GM19395 (cell line): ENCODE measurements at regions not wholly inside any gene's neighbourhood (a gene's known extent, or its start where the extent isn't known, plus 50 kb on each side); places are given as distances from the start of the nearest gene placed in this dataset.
"Not testable (repeated sequence)": the region's sequence is repeated elsewhere in the genome, so short reads cannot be mapped to it uniquely, and the experiment has no call there.

Source experiments
- ATAC-seq: cut with Tn5 transposase; IDR thresholded peaks from one replicate; pipeline ENCODE4 v1.9.1; 2021; ENCODE audit warnings: mild to moderate bottlenecking, moderate library complexity; ENCODE audit not compliant: unreplicated experiment

GRCh38 chr10:11691319-11691755, 50.8 kb upstream of the ECHDC3 start:
- no peak for ATAC-seq

GRCh38 chr10:11689945-11690736, 52.0 kb upstream of the ECHDC3 start:
- no peak for ATAC-seq

GRCh38 chr10:11688448-11688795, 53.8 kb upstream of the ECHDC3 start:
- ATAC-seq, result not testable (repeated sequence)

GRCh38 chr10:11687779-11688447, 54.3 kb upstream of the ECHDC3 start:
- ATAC-seq, result no peak

GRCh38 chr10:11687357-11687771, 54.8 kb upstream of the ECHDC3 start:
- ATAC-seq, result no peak

- no peak for ATAC-seq
Observed at GRCh38 chr10:11685787-11686218, 56.4 kb upstream of the ECHDC3 start.

GRCh38 chr10:11684717-11685645, 57.2 kb upstream of the ECHDC3 start:
- peak; percentile 81 for ATAC-seq

GRCh38 chr10:11684341-11684716, 57.9 kb upstream of the ECHDC3 start:
- peak; percentile 16 for ATAC-seq

- no peak for ATAC-seq
Observed at GRCh38 chr10:11683529-11684320, 58.5 kb upstream of the ECHDC3 start.

- no peak for ATAC-seq
Observed at GRCh38 chr10:11682851-11683250, 59.3 kb upstream of the ECHDC3 start.

- ATAC-seq, result no peak
Observed at GRCh38 chr10:11682267-11682683, 59.9 kb upstream of the ECHDC3 start.

- no peak for ATAC-seq
Observed at GRCh38 chr10:11680496-11680895, 61.7 kb upstream of the ECHDC3 start.

- no peak for ATAC-seq
Observed at GRCh38 chr10:11679946-11680345, 62.2 kb upstream of the ECHDC3 start.

- ATAC-seq, result peak; percentile 91
Observed at GRCh38 chr10:11678074-11678793, 63.9 kb upstream of the ECHDC3 start.

GRCh38 chr10:11677480-11677879, 64.7 kb upstream of the ECHDC3 start:
- peak; percentile 40 for ATAC-seq

- ATAC-seq, result no peak
Observed at GRCh38 chr10:11673346-11674280, 62.2 kb upstream of the USP6NL start.

GRCh38 chr10:11672836-11673235, 61.4 kb upstream of the USP6NL start:
- no peak for ATAC-seq

- no peak for ATAC-seq
Observed at GRCh38 chr10:11670381-11670780, 58.9 kb upstream of the USP6NL start.
